HG03571 (cell line): ENCODE measurements at regions not wholly inside any gene's neighbourhood (a gene's known extent, or its start where the extent isn't known, plus 50 kb on each side); places are given as distances from the start of the nearest gene placed in this dataset.
A peak's percentile ranks its signal among the peaks of the same experiment; 100 is the strongest.

Experiments
- ATAC-seq: cut with Tn5 transposase; IDR thresholded peaks from one replicate; pipeline ENCODE4 v1.9.1; 2021; ENCODE audit not compliant: unreplicated experiment

GRCh38 chr3:27593173-27593572 is 109.0 kb upstream of the SLC4A7 start:
- ATAC-seq = no peak

GRCh38 chr3:27591312-27592210 is 107.4 kb upstream of the SLC4A7 start:
- peak; percentile 50 for ATAC-seq

- ATAC-seq = no peak
These were observed 106.5 kb upstream of the SLC4A7 start for GRCh38 chr3:27590437-27591298.

GRCh38 chr3:27589795-27590194 is 105.6 kb upstream of the SLC4A7 start:
- ATAC-seq = no peak

- ATAC-seq = no peak
These were observed 101.2 kb upstream of the SLC4A7 start for GRCh38 chr3:27585429-27585828.

GRCh38 chr3:27584874-27585273 is 100.7 kb upstream of the SLC4A7 start:
- no peak for ATAC-seq

- no peak for ATAC-seq
These were observed 97.7 kb upstream of the SLC4A7 start for GRCh38 chr3:27581852-27582251.

GRCh38 chr3:27578032-27578431 is 93.8 kb upstream of the SLC4A7 start:
- no peak for ATAC-seq

- ATAC-seq = no peak
These were observed 93.3 kb upstream of the SLC4A7 start for GRCh38 chr3:27577504-27577903.

GRCh38 chr3:27576171-27576570 is 92.0 kb upstream of the SLC4A7 start:
- no peak for ATAC-seq

- ATAC-seq = no peak
These were observed 91.3 kb upstream of the SLC4A7 start for GRCh38 chr3:27575499-27575898.

GRCh38 chr3:27574438-27574795 is 90.2 kb upstream of the SLC4A7 start:
- no peak for ATAC-seq

- no peak for ATAC-seq
These were observed 89.7 kb upstream of the SLC4A7 start for GRCh38 chr3:27573780-27574437.

- ATAC-seq = no peak
These were observed 89.0 kb upstream of the SLC4A7 start for GRCh38 chr3:27573138-27573537.

GRCh38 chr3:27571345-27571744 is 87.2 kb upstream of the SLC4A7 start:
- ATAC-seq = no peak

GRCh38 chr3:27570421-27571106 is 86.4 kb upstream of the SLC4A7 start:
- ATAC-seq = no peak

- ATAC-seq = no peak
These were observed 84.2 kb upstream of the SLC4A7 start for GRCh38 chr3:27568393-27568792.

- ATAC-seq = no peak
These were observed 83.1 kb upstream of the SLC4A7 start for GRCh38 chr3:27567251-27567650.

- no peak for ATAC-seq
These were observed 81.1 kb upstream of the SLC4A7 start for GRCh38 chr3:27565201-27565852.

- no peak for ATAC-seq
These were observed 77.4 kb upstream of the SLC4A7 start for GRCh38 chr3:27561576-27561975.
